ENCODE measurements at regions not wholly inside any gene's neighbourhood (a gene's known extent, or its start where the extent isn't known, plus 50 kb on each side); places are given as distances from the start of the nearest gene placed in this dataset.

DNA sequence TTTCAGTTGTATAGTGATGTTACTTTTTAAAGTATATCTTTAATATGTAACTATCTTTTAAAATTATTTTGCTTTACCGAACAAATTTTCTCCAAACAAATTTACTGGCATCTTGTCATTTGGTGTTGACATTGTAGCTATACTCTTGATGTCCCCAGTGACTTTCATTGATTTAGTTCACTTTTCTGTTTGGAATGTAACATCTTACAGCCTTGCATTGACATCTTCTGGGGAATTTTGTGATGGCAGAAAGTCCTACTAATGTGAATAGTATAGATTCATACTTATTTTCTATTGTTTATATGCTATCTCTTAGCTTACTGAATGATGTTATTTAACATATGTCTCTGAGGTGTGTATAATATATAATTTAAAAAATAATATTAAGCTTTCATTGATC is 800.9 kb upstream of the ATXN8OS start:
- Histone ChIP-seq H3K4me1 (ENCODE audit: control insufficient read depth in 4 of 4, insufficient read depth in 4 of 4, low read length in 3 of 4) (no peaks in the 10 kb centered on the region), H3K4me3 (ENCODE audit: low read depth in 1 of 3, low read length in 3 of 3) (no peak overlapping the region), H3K36me3 (ENCODE audit: control insufficient read depth in 4 of 4, insufficient read depth in 3 of 4, low read depth in 1 of 4, low read length in 3 of 4) (no peaks in the 10 kb centered on the region), H3K27me3 (ENCODE audit: control insufficient read depth in 4 of 4, insufficient read depth in 4 of 4, low read length in 3 of 4) (no peaks in the 10 kb centered on the region), H3K9ac (ENCODE audit: low read depth in 1 of 2, low read length in 2 of 2) (no peak overlapping the region), H3K9me3 (ENCODE audit: control insufficient read depth in 4 of 4, low read length in 3 of 4) (no peaks in the 10 kb centered on the region), H3K27ac (ENCODE audit: low read depth in 1 of 2, low read length in 2 of 2) (no peak overlapping the region)
- no peak for TF ChIP-seq JUND (IDR thresholded peaks at IDR 0.05)
- TF ChIP-seq YY1 (IDR thresholded peaks at IDR 0.05), result no peak
- no peak for TF ChIP-seq NR2F2 (IDR thresholded peaks at IDR 0.05)
- TF ChIP-seq TAF1 (conservative IDR thresholded peaks at IDR 0.05), result no peak
- no peak for TF ChIP-seq HNF4G (IDR thresholded peaks at IDR 0.05)
- no peak for TF ChIP-seq EGR1 (IDR thresholded peaks at IDR 0.05; ENCODE audit: low read depth in 2 of 2)
- TF ChIP-seq, protein P1, sequence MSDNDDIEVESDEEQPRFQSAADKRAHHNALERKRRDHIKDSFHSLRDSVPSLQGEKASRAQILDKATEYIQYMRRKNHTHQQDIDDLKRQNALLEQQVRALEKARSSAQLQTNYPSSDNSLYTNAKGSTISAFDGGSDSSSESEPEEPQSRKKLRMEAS (IDR thresholded peaks at IDR 0.05), result no peak
- no peak for TF ChIP-seq RAD21 (IDR thresholded peaks at IDR 0.05)
- TF ChIP-seq SP1 (IDR thresholded peaks at IDR 0.05), result no peak
- no peak for TF ChIP-seq FOXA1 (IDR thresholded peaks at IDR 0.05)
- TF ChIP-seq REST (IDR thresholded peaks at IDR 0.05), result no peak
- TF ChIP-seq, protein P2, sequence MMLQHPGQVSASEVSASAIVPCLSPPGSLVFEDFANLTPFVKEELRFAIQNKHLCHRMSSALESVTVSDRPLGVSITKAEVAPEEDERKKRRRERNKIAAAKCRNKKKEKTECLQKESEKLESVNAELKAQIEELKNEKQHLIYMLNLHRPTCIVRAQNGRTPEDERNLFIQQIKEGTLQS (IDR thresholded peaks at IDR 0.05), result no peak
- no peak for TF ChIP-seq HNF4A (conservative IDR thresholded peaks at IDR 0.05)
- DNase-seq (ENCODE audit: low spot score), result no peak
- 11% methylated on average over 1 of the region's 1 CpG for WGBS

DNA sequence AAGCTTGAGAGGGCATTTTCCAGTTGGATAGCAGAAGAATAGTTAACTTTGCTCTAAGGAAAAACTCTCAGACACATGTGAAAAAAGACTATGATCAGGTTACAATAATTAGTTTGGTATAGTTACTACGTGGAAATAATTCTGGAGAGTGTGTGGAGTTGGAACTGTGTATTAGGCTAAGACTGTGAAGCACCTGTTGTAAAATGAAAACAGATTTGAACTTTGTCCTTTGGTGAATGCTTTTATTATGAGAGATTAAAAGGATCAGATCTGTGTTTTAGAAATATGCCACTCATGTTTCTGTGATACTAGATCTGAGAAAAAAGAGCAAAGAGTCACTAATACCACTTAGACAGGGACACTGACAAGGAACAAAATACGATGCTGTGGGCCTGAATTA is 807.5 kb upstream of the ATXN8OS start:
- TF ChIP-seq, protein P3, sequence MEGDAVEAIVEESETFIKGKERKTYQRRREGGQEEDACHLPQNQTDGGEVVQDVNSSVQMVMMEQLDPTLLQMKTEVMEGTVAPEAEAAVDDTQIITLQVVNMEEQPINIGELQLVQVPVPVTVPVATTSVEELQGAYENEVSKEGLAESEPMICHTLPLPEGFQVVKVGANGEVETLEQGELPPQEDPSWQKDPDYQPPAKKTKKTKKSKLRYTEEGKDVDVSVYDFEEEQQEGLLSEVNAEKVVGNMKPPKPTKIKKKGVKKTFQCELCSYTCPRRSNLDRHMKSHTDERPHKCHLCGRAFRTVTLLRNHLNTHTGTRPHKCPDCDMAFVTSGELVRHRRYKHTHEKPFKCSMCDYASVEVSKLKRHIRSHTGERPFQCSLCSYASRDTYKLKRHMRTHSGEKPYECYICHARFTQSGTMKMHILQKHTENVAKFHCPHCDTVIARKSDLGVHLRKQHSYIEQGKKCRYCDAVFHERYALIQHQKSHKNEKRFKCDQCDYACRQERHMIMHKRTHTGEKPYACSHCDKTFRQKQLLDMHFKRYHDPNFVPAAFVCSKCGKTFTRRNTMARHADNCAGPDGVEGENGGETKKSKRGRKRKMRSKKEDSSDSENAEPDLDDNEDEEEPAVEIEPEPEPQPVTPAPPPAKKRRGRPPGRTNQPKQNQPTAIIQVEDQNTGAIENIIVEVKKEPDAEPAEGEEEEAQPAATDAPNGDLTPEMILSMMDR (IDR thresholded peaks at IDR 0.05; ENCODE audit: low read depth, low read length, missing input control), result no peak
- no peak for TF ChIP-seq FOXA2 (IDR thresholded peaks at IDR 0.05)
- no peak for TF ChIP-seq YY1 (IDR thresholded peaks at IDR 0.05)
- no peak for TF ChIP-seq REST (IDR thresholded peaks at IDR 0.05)
- TF ChIP-seq, protein P2 (IDR thresholded peaks at IDR 0.05), result no peak
- TF ChIP-seq HNF4G (IDR thresholded peaks at IDR 0.05), result no peak
- no peak for TF ChIP-seq RXRA (IDR thresholded peaks at IDR 0.05)
- TF ChIP-seq EGR1 (IDR thresholded peaks at IDR 0.05; ENCODE audit: low read depth in 2 of 2), result no peak
- TF ChIP-seq RAD21 (IDR thresholded peaks at IDR 0.05), result no peak
- no peak for TF ChIP-seq GABPA (IDR thresholded peaks at IDR 0.05 in 1 of 2, conservative IDR thresholded peaks at IDR 0.05 in 1 of 2)
- no peak for TF ChIP-seq ZBTB33 (IDR thresholded peaks at IDR 0.05)
- TF ChIP-seq NR2F2 (IDR thresholded peaks at IDR 0.05), result no peak
- no peak for TF ChIP-seq TAF1 (conservative IDR thresholded peaks at IDR 0.05)
- no peak for TF ChIP-seq HNF4A (conservative IDR thresholded peaks at IDR 0.05)
- 40% methylated on average over 2 of the region's 2 CpGs for WGBS
- H3K4me1 ChIP-seq (ENCODE audit: control insufficient read depth in 4 of 4, insufficient read depth in 4 of 4, low read length in 3 of 4), result no peaks in the 10 kb centered on the region
- no peak overlapping the region for H3K27ac ChIP-seq (ENCODE audit: low read depth in 1 of 2, low read length in 2 of 2)
- no peak overlapping the region for H3K9ac ChIP-seq (ENCODE audit: low read depth in 1 of 2, low read length in 2 of 2)
- no peaks in the 10 kb centered on the region for H3K36me3 ChIP-seq (ENCODE audit: control insufficient read depth in 4 of 4, insufficient read depth in 3 of 4, low read depth in 1 of 4, low read length in 3 of 4)
- no peak for DNase-seq (ENCODE audit: low spot score)
- H3K27me3 ChIP-seq (ENCODE audit: control insufficient read depth in 4 of 4, insufficient read depth in 4 of 4, low read length in 3 of 4), result no peaks in the 10 kb centered on the region
- H3K9me3 ChIP-seq (ENCODE audit: control insufficient read depth in 4 of 4, low read length in 3 of 4), result no peaks in the 10 kb centered on the region
- H3K4me3 ChIP-seq (ENCODE audit: low read depth in 1 of 3, low read length in 3 of 3), result no peak overlapping the region
